Peyer's patch (tissue), 4 donors: ENCODE measurements at regions not wholly inside any gene's neighbourhood (a gene's known extent, or its start where the extent isn't known, plus 50 kb on each side); places are given as distances from the start of the nearest gene placed in this dataset.
"Not testable (repeated sequence)": the region's sequence is repeated elsewhere in the genome, so short reads cannot be mapped to it uniquely, and the experiment has no call there.

Experiments
- DNase-seq, 3 donors: peaks; one replicate each; pipeline ENCODE4 v3.0.0-alpha.2; 2017 to 2019
- H3K27ac ChIP-seq, 4 donors: fragments of 200-600 bp; sonication (generic); one replicate each; pipeline ENCODE4 v1.5.1; 2016 to 2019
- H3K27me3 ChIP-seq, 2 donors: fragments of 200-600 bp; sonication (generic); one replicate each; pipeline ENCODE4 v1.5.1; 2019
- H3K36me3 ChIP-seq, 3 donors: fragments of 200-600 bp; sonication (generic); one replicate each; pipeline ENCODE4 v1.5.1; 2016 to 2019
- H3K4me1 ChIP-seq, 4 donors: fragments of 200-600 bp; sonication (generic); one replicate each; pipeline ENCODE4 v1.5.1; 2016 to 2019
- H3K4me3 ChIP-seq, 4 donors: fragments of 200-600 bp; sonication (generic); 1 replicate in 3 of 4; 2 replicates in 1 of 4; pipeline ENCODE4 v1.5.1; 2016 to 2019; ENCODE audit warnings: mild to moderate bottlenecking in 1 of 4
- H3K9me3 ChIP-seq, 4 donors: fragments of 200-600 bp; sonication (generic); one replicate each; pipeline ENCODE4 v1.5.1; 2016 to 2019; ENCODE audit warnings: mild to moderate bottlenecking in 1 of 4
- POLR2A ChIP-seq, 2 donors: fragments of 450-650 bp; IDR thresholded peaks; one replicate each; pipeline ENCODE4 v1.5.1; 2017; ENCODE audit warnings: antibody characterized with exemption in 2 of 2, mild to moderate bottlenecking in 2 of 2, moderate library complexity in 2 of 2
- TF ChIP-seq, protein P1 (sequence below), 6 experiments: fragments of 450-650 bp in 4 of 6; fragments of 200-600 bp in 2 of 6; sonication (generic) in 1 of 6; IDR thresholded peaks; one replicate each; pipeline ENCODE4 v1.5.1; 2017 to 2019; ENCODE audit warnings: antibody characterized with exemption in 6 of 6, mild to moderate bottlenecking in 3 of 6, moderate library complexity in 1 of 6

DNA sequence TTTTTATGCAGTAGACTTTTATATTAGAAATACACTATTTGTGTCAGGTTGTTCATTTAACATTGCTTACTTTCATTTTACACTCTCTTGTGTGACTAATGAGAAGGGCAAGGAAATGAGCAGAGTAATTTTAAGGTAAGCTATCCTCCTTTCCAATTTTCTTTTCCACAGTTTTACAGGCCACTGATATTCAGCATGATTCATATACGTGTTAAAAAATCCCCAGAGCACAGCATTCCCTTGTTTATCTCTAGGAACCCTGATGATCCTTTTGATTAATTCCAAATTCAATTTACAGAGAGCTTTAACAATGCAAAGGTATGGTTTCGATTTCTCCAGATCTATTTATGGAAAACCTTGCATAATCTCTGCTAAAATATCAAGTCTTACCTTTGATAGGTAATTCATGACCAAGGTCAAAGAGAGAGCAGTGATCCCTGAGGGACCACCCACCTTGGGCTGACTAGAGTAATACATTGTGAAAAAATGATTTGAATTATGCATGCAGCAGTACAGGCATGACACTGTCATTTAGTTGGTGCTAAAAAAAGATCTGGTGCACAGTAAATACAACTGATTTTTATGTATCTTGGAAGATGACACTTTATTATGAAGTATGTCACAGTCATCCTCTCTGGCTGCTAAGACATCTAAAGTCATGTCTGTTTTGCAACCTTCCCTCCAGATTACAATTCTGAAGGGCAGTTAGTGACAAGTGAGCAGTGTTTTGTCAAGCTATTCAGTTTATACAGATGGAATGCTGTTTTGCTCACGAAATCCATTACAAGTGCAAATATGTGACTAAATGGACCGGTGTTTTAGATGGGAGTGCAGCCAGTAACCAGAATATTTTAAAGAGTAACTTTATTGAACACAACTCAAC, 736.6 kb downstream of the EPHA7 start:
- DNase-seq = no peak
- no peaks in the 10 kb centered on the region for H3K9me3 ChIP-seq
- H3K36me3 ChIP-seq = no peaks in the 10 kb centered on the region
- no peaks in the 10 kb centered on the region for H3K4me1 ChIP-seq
- no peak overlapping the region for H3K4me3 ChIP-seq
- no peaks in the 10 kb centered on the region for H3K27me3 ChIP-seq
- H3K27ac ChIP-seq = no peak overlapping the region
- TF ChIP-seq POLR2A (IDR thresholded peaks at IDR 0.05) = no peak

- no peak for DNase-seq
- H3K27me3 ChIP-seq = no peaks in the 10 kb centered on the region
- no peaks in the 10 kb centered on the region for H3K4me1 ChIP-seq
- H3K27ac ChIP-seq = no peak overlapping the region
- no peak overlapping the region for H3K4me3 ChIP-seq
- TF ChIP-seq, protein P1, sequence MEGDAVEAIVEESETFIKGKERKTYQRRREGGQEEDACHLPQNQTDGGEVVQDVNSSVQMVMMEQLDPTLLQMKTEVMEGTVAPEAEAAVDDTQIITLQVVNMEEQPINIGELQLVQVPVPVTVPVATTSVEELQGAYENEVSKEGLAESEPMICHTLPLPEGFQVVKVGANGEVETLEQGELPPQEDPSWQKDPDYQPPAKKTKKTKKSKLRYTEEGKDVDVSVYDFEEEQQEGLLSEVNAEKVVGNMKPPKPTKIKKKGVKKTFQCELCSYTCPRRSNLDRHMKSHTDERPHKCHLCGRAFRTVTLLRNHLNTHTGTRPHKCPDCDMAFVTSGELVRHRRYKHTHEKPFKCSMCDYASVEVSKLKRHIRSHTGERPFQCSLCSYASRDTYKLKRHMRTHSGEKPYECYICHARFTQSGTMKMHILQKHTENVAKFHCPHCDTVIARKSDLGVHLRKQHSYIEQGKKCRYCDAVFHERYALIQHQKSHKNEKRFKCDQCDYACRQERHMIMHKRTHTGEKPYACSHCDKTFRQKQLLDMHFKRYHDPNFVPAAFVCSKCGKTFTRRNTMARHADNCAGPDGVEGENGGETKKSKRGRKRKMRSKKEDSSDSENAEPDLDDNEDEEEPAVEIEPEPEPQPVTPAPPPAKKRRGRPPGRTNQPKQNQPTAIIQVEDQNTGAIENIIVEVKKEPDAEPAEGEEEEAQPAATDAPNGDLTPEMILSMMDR (IDR thresholded peaks at IDR 0.05) = no peak
- TF ChIP-seq POLR2A (IDR thresholded peaks at IDR 0.05) = no peak
- H3K9me3 ChIP-seq = no peaks in the 10 kb centered on the region
- H3K36me3 ChIP-seq = no peaks in the 10 kb centered on the region
Observed at GRCh38 chr6:92681401-92681800, 738.0 kb downstream of the EPHA7 start.

DNA sequence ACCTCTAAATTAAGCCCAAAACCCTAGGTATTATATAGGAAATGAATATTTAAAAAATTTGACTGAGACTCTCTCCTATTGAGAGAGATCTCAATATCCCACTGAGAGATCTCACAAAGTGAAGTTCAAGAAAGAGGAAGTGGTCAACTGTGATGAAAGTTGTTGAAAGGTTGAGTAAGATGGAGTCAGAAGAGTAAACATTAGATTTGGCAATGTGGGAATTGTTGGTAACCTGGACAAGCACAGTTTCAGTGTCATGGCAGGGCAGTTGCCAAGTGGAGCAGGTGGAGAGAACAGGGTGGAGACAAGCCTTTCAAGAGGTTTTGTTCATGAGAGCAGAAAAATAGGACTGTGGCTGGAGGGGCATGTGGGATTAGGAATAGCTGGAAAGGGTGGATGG, 747.9 kb downstream of the EPHA7 start:
- not testable (repeated sequence) for DNase-seq, H3K27ac ChIP-seq, H3K4me3 ChIP-seq, H3K4me1 ChIP-seq, H3K9me3 ChIP-seq, H3K27me3 ChIP-seq, H3K36me3 ChIP-seq

- H3K4me1 ChIP-seq = no peaks in the 10 kb centered on the region
- H3K27ac ChIP-seq = no peak overlapping the region
- no peaks in the 10 kb centered on the region for H3K36me3 ChIP-seq
- TF ChIP-seq POLR2A (IDR thresholded peaks at IDR 0.05) = no peak
- H3K4me3 ChIP-seq = no peak overlapping the region
- H3K27me3 ChIP-seq = no peaks in the 10 kb centered on the region
- DNase-seq = no peak
- H3K9me3 ChIP-seq = no peaks in the 10 kb centered on the region
Observed at GRCh38 chr6:92667843-92668242, 751.5 kb downstream of the EPHA7 start.

GRCh38 chr6:92648364-92649086, 770.8 kb downstream of the EPHA7 start:
- H3K36me3 ChIP-seq = no peaks in the 10 kb centered on the region
- TF ChIP-seq, protein P1 (IDR thresholded peaks at IDR 0.05) = no peak
- no peak for TF ChIP-seq POLR2A (IDR thresholded peaks at IDR 0.05)
- no peak for DNase-seq
- H3K27ac ChIP-seq = no peak overlapping the region
- no peaks in the 10 kb centered on the region for H3K27me3 ChIP-seq
- no peaks in the 10 kb centered on the region for H3K4me1 ChIP-seq
- no peaks in the 10 kb centered on the region for H3K9me3 ChIP-seq
- no peak overlapping the region for H3K4me3 ChIP-seq

DNA sequence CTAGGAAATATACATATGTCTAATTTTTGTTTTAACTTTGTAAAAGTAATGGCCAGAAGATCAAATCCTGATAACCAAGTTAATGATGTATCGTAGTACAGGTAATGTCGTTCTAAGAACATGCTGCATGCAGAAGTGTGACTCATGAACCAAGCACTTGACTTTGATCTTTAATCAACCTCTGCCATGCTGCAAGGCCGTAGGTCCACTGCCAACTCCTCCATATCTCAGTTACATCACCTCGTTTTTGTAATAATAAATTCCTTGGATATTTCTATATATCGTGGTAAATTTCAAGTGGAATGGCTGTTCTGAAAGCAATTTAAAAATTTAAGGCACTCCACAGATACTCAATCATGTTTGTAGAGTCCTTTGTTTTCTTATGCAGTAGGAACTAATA, 771.7 kb downstream of the EPHA7 start:
- no peak for TF ChIP-seq POLR2A (IDR thresholded peaks at IDR 0.05)
- Histone ChIP-seq H3K4me3 (no peak overlapping the region), H3K9me3 (no peaks in the 10 kb centered on the region), H3K4me1 (no peaks in the 10 kb centered on the region), H3K27ac (no peak overlapping the region), H3K36me3 (no peaks in the 10 kb centered on the region), H3K27me3 (no peaks in the 10 kb centered on the region)
- DNase-seq = no peak

GRCh38 chr6:92644104-92644791, 775.1 kb downstream of the EPHA7 start:
- H3K4me3 ChIP-seq, H3K4me1 ChIP-seq, H3K36me3 ChIP-seq, H3K9me3 ChIP-seq, H3K27ac ChIP-seq, H3K27me3 ChIP-seq: not testable (repeated sequence)
- DNase-seq = peak in 2 of 3 donors; percentile 46 to 47

DNA sequence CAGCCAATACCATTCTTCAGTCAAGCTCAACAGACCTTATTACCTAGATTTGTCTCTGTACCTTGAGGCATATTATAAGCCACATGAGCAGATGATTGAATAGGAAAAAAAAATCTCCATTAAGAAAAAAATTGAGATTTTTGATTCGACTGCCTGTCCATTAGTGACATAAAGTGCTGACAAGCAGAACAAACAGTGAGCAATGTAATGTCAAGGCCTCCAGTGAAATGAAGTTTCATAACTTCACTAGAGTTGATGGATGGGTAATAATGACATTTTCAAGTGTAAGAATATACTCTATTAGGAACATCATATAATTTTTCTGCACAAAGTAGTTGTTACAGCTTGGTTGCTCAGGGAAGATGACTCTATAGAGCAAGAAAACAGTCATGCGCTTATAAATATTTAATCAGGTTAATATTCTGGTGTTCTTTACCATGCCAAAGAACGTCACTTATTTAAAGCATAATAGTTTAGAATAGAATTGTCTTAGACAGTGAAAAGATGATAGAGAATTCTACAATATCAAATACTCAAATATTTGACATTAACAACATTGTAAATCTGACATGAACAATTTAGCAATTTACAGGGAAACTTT, 783.7 kb downstream of the EPHA7 start:
- no peak overlapping the region for H3K27ac ChIP-seq
- TF ChIP-seq, protein P1 (IDR thresholded peaks at IDR 0.05) = no peak
- no peak for TF ChIP-seq POLR2A (IDR thresholded peaks at IDR 0.05)
- H3K9me3 ChIP-seq = no peaks in the 10 kb centered on the region
- H3K4me3 ChIP-seq = no peak overlapping the region
- no peak for DNase-seq
- no peaks in the 10 kb centered on the region for H3K4me1 ChIP-seq
- no peaks in the 10 kb centered on the region for H3K27me3 ChIP-seq
- no peaks in the 10 kb centered on the region for H3K36me3 ChIP-seq
